SH-SY5Y (cell line): ENCODE measurements at regions not wholly inside any gene's neighbourhood (a gene's known extent, or its start where the extent isn't known, plus 50 kb on each side); places are given as distances from the start of the nearest gene placed in this dataset.

Experiments used
- GATA2 ChIP-seq: IDR thresholded peaks from 2 replicates; pipeline ENCODE4 v1.6.1; 2011; ENCODE audit warnings: mild to moderate bottlenecking, low read depth, low read length
- GATA3 ChIP-seq: IDR thresholded peaks from 2 replicates; pipeline ENCODE4 v1.6.1; 2011; ENCODE audit warnings: low read depth, mild to moderate bottlenecking, low read length, moderate library complexity

- TF ChIP-seq GATA2: 0 out of 2 replicates have a peak, but pooled peaks have one; percentile 32
- no peak for TF ChIP-seq GATA3
Measured at GRCh38 chr21:16070207-16070651, 340.4 kb downstream of the USP25 start.
